IPS-20b (cell line): ENCODE measurements at regions not wholly inside any gene's neighbourhood (a gene's known extent, or its start where the extent isn't known, plus 50 kb on each side); places are given as distances from the start of the nearest gene placed in this dataset.

Source experiments
- H3K27ac ChIP-seq: one replicate; pipeline ENCODE4 v1.5.1; 2013; ENCODE audit warnings: low read length
- H3K27me3 ChIP-seq: 2 replicates; pipeline ENCODE4 v1.6.1; 2013; ENCODE audit warnings: mild to moderate bottlenecking, low read length, inconsistent platforms; ENCODE audit not compliant: insufficient read depth
- H3K36me3 ChIP-seq: 2 replicates; pipeline ENCODE4 v1.6.1; 2013; ENCODE audit warnings: low read depth, mild to moderate bottlenecking, inconsistent platforms, low read length, moderate library complexity; ENCODE audit not compliant: insufficient read depth
- H3K4me1 ChIP-seq: 2 replicates; pipeline ENCODE4 v1.6.1; 2013; ENCODE audit warnings: mild to moderate bottlenecking, control low read depth, inconsistent platforms, low read length, moderate library complexity; ENCODE audit not compliant: insufficient read depth
- H3K4me3 ChIP-seq: 2 replicates; pipeline ENCODE4 v1.5.1; 2013; ENCODE audit warnings: mild to moderate bottlenecking, low read length, inconsistent platforms
- H3K9ac ChIP-seq: 2 replicates; pipeline ENCODE4 v1.6.1; 2013; ENCODE audit warnings: low read depth, mild to moderate bottlenecking, inconsistent platforms, low read length, moderate library complexity
- H3K9me3 ChIP-seq: 2 replicates; pipeline ENCODE4 v1.6.1; 2013; ENCODE audit warnings: mild to moderate bottlenecking, low read depth, low read length, inconsistent platforms; ENCODE audit not compliant: insufficient read depth

DNA sequence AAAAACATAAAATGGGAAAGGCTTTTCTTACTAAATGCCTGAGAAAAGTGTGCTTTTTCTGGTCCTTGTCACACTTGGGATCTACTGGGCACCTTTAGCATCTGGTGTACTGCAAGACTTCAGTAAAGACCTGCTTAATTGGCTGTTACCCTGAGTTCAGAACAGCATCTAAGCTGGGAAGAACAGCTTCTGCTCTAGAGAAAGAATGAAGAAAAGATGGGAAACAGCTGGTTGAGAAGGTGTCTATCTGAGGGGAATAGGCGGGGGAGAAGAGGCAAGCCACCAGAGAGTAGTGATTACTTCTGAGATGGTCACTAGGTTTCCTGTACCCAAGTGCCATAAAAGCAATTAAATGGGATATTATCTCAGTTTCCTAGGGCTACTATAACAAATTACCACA, 128.2 kb upstream of the SPACA1 start:
- Histone ChIP-seq H3K9ac (no peak overlapping the region), H3K27me3 (no peaks in the 10 kb centered on the region), H3K9me3 (no peaks in the 10 kb centered on the region; the same call in 1 of the 2 replicates), H3K4me3 (no peak overlapping the region), H3K27ac (no peak overlapping the region), H3K4me1 (peaks cover 10% of the 10 kb centered on the region), H3K36me3 (no peaks in the 10 kb centered on the region)

DNA sequence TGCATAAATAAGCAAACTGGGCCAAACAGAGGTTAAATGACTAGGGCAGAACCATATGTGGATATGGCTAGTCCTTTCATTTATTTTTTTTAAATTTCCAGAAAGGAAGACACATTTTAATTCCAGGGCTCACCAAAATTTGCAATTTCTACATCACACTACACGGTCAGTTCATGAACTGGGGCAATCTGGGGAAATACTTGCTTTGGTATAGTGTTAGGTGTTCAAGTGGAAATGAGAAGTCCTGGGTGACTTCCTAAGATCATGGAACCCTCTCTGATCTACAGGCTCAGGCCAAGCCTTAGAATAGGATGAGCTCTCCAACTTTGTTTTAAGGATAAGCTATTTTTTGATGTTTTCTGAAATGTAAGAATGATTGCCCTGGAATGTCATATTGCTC, 128.6 kb upstream of the SPACA1 start:
- H3K4me1 ChIP-seq: peaks cover 10% of the 10 kb centered on the region
- H3K9me3 ChIP-seq: no peaks in the 10 kb centered on the region; the same call in 1 of the 2 replicates
- no peak overlapping the region for H3K4me3 ChIP-seq
- H3K27ac ChIP-seq: no peak overlapping the region
- no peaks in the 10 kb centered on the region for H3K36me3 ChIP-seq
- no peak overlapping the region for H3K9ac ChIP-seq
- H3K27me3 ChIP-seq: no peaks in the 10 kb centered on the region

DNA sequence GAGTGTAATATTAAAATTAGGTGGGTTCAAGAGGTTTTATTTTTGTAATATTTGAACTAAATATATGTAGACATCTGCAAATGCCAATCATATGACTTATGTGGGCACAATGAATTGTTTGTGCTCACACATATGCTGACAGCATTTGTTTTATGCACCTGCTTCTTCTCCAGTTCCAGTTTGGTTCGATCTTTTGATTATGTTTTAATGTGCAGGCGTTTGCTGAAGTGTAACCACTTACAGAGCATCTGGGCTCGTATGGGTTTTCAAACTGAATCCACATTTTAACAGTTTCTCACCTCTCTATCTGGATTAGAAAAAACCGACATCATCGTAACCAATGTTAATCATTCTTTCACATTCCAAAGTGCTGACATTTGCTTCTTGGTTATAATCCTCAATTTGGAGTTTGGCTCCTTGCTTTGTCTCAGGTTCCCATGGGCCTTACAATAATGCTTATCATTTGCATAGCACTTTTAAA, 129.1 kb upstream of the SPACA1 start:
- Histone ChIP-seq H3K27me3 (no peaks in the 10 kb centered on the region), H3K9ac (no peak overlapping the region), H3K36me3 (no peaks in the 10 kb centered on the region), H3K4me3 (no peak overlapping the region), H3K9me3 (no peaks in the 10 kb centered on the region; the same call in 1 of the 2 replicates), H3K4me1 (peaks cover 14% of the 10 kb centered on the region), H3K27ac (no peak overlapping the region)

DNA sequence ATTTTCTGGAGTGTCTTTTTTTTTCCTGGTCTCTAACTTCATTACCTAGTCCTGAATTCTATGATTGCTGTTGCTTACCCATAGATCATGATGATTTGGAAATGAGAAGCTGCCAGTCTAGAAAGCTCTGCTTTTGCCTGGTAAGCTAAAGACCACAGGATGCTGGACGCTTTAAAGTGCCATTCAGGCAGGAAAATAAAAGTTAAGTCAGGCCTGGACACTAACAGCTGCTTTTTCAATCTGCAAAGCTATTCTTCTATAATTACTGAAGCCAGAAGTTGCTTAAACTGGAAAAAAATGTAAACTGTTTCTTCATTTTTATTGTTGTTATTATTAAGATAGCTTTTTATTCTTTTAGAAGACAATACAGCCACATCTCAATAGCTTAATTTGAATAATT, 129.8 kb upstream of the SPACA1 start:
- H3K27ac ChIP-seq: no peak overlapping the region
- H3K36me3 ChIP-seq: no peaks in the 10 kb centered on the region
- no peaks in the 10 kb centered on the region; the same call in 1 of the 2 replicates for H3K9me3 ChIP-seq
- no peak overlapping the region for H3K4me3 ChIP-seq
- no peak overlapping the region for H3K9ac ChIP-seq
- H3K27me3 ChIP-seq: no peaks in the 10 kb centered on the region
- H3K4me1 ChIP-seq: peaks cover 15% of the 10 kb centered on the region

DNA sequence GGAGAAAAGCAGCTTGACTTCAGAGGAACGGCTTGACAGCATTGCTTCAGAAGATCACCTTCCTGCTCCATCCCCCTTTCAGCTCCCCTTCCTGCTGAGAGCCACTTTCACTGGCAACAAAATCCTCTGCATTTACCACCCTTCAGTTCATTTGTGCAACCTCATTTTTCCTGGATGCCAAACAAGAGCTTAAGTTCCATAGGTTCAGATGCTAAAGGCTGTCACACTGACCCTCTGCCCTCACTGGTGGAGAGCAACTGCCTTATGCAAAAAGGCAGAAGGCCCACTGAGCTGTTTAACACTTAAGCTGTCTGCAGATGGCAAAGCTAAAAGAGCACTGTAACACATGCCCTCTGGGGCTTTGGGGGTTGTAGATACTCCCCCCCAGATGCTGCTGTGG, 131.2 kb upstream of the SPACA1 start:
- Histone ChIP-seq H3K9me3 (no peaks in the 10 kb centered on the region; the same call in 1 of the 2 replicates), H3K27ac (no peak overlapping the region), H3K4me1 (peaks cover 15% of the 10 kb centered on the region), H3K27me3 (no peaks in the 10 kb centered on the region), H3K36me3 (no peaks in the 10 kb centered on the region), H3K4me3 (no peak overlapping the region), H3K9ac (no peak overlapping the region)

DNA sequence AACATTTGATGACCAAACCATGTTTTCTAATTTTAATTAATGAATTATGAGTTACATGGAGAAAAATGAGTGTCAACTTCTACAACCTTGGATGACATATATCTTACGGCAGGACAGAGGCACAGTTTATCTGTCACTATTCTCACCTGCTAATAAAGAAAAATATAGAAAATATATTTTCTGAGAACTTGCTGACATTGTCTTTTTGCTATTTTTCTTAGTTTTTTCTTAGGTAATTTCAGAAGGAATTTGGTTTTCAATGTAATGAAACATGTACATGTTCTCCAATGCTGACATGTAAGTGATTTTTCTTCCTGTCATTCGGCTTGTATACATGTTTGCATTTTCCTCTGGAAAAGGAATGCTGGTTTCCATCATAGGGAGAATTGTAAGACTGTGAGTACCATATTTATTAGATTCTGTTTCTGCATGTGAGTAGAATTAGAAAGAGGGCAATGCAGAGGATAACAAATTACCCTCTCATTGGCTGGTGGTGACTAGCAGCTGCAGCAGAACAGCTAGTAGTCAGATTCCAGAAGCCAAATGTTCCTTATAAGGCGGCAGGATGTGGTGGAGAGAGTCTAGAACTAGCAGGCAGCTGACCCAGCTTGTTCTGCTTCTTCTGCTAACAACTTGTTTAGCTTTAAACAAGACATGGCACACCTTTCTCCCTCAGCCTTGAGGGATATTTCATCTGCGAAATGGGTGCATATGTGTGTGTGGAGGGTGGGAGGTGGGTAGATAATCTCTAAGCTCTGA, 132.8 kb upstream of the SPACA1 start:
- Histone ChIP-seq H3K4me3 (no peak overlapping the region), H3K27ac (no peak overlapping the region), H3K9me3 (no peaks in the 10 kb centered on the region; the same call in 1 of the 2 replicates), H3K36me3 (no peaks in the 10 kb centered on the region), H3K27me3 (no peaks in the 10 kb centered on the region), H3K9ac (no peak overlapping the region), H3K4me1 (peaks cover 15% of the 10 kb centered on the region)

DNA sequence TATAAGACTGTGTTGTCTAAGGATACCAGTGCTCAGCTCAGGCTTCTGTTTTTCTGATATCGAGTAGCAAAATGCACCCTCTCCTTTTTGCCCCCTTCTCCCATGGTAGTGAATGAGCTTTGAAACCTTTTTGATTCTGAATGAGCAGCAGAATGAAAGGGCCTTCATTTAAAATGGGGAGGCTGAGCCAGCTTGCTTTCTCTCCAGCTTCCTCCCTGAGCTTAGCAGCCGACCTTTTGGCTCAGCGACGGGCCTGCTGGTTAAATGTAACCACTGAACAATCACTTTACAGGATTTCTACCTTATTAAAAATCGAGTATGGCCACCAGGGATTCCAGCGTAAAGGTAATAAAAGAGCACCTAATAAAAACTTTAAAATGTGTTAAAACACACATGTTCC, 133.7 kb upstream of the SPACA1 start:
- no peak overlapping the region for H3K9ac ChIP-seq

DNA sequence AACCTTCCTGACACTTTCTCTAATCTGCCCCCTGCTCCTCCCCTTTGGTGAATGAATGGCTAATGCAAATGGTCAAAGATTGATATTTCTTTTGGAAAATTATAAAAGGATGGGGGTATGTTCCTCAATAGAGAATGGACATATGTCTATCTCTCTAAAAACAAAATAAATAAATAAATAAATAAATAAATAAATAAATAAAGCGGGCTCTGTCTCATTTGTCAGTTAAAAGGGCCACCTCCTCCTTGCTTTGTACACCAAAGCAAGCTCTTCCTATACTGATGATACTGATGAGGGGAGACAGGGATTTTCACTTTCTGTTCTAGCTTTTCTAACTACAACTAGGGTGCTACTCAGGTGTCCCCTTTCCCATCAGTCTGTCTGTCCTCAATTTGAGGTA, 135.5 kb upstream of the SPACA1 start:
- Histone ChIP-seq H3K9ac (no peak overlapping the region), H3K27me3 (no peaks in the 10 kb centered on the region), H3K36me3 (no peaks in the 10 kb centered on the region), H3K9me3 (no peaks in the 10 kb centered on the region; the same call in 1 of the 2 replicates), H3K4me1 (peaks cover 10% of the 10 kb centered on the region; the same call in 1 of the 2 replicates), H3K4me3 (no peak overlapping the region), H3K27ac (no peak overlapping the region)

More for the DNA sequence above, 133.7 kb upstream of the SPACA1 start:
- Histone ChIP-seq H3K4me1 (peaks cover 13% of the 10 kb centered on the region), H3K27ac (no peak overlapping the region), H3K4me3 (no peak overlapping the region), H3K27me3 (no peaks in the 10 kb centered on the region), H3K36me3 (no peaks in the 10 kb centered on the region), H3K9me3 (no peaks in the 10 kb centered on the region; the same call in 1 of the 2 replicates)

DNA sequence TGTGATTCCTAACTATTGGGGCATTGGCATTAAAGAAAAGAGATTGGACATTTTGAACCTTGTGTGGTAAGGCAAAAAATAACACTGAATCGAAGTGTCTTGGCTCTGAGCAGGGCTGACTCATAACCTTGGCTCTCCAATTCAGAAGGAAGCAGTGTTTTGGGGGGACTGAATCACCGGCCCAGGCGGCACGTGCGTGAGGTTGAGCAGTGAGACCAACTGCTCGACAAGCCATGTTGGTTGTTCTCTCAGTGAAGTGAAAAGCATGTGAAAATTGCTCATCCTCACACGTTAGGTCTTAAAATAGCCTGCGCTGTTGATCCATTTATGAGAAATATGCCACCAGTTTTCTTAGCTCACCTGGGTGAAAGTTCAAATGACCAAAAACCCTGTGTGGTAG, 137.8 kb upstream of the SPACA1 start:
- no peaks in the 10 kb centered on the region for H3K36me3 ChIP-seq
- peaks cover 27% of the 10 kb centered on the region for H3K4me1 ChIP-seq
- no peak overlapping the region for H3K27ac ChIP-seq

DNA sequence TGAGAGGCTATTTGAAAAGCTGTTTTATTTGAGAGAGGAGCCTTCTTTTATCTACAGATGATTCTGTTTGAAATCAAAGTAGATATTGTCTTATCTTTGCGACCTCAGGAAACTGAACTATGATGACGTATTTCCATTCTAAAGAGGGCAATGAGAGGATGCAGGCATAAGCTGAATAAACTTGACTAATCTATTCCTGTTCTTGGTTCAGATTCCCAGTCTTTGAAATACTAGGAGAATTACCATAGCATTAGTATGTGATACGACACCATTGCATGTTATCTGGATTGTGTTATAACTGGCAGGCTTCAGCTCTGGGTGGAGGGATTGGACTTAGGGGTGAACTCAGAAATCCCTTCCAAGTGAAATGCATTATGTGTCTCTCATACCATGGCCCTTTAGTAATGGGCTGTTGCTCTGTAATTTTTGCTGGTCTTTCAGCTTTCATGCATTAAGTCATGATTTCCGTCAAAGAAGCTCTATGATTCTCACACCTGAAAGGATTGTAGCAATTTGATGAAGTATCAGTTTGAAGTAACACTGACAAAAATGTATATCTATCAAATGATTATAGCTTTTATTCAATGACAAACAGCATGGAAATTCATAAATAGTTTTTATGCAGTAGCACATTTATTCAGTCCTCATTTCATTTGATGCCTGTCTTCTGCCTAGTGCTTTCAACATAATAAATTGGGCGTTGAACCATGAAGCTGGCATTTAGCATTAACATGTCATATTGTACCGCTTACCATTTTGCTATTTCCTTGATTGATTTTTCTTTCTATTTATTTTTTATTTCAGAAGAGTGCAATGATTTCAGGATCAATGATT, 138.4 kb upstream of the SPACA1 start:
- H3K4me3 ChIP-seq: no peak overlapping the region
- peaks cover 34% of the 10 kb centered on the region for H3K4me1 ChIP-seq
- H3K27ac ChIP-seq: no peak overlapping the region
- no peaks in the 10 kb centered on the region for H3K9me3 ChIP-seq
- no peaks in the 10 kb centered on the region for H3K36me3 ChIP-seq
- H3K27me3 ChIP-seq: no peaks in the 10 kb centered on the region
- H3K9ac ChIP-seq: no peak overlapping the region

More for the DNA sequence above, 137.8 kb upstream of the SPACA1 start:
- no peaks in the 10 kb centered on the region for H3K9me3 ChIP-seq
- no peaks in the 10 kb centered on the region for H3K27me3 ChIP-seq
- H3K4me3 ChIP-seq: no peak overlapping the region
- H3K9ac ChIP-seq: no peak overlapping the region

DNA sequence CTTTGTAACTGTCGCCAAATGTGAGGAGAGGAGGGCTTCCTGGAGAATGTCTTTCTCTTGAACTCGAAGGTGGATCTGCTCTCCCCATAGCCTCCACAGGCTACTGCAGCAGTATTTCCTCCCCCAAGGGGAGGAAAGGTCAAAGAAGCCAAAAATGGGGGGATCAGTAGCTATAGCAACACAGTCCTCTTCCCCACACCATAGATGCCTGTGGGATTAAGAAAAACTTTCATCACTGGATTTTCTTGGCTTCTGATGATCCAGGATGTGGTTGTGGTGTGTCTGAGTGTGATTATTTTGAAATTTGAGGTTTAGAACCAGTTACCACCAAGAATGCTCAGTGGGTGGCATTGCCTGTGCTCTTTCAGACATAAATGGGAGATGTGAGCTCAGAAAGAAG, 140.1 kb upstream of the SPACA1 start:
- Histone ChIP-seq H3K4me1 (peaks cover 43% of the 10 kb centered on the region), H3K4me3 (no peak overlapping the region), H3K36me3 (no peaks in the 10 kb centered on the region), H3K9ac (no peak overlapping the region), H3K9me3 (no peaks in the 10 kb centered on the region), H3K27me3 (no peaks in the 10 kb centered on the region), H3K27ac (no peak overlapping the region)
